Osteoblast (primary cell): ENCODE measurements at regions not wholly inside any gene's neighbourhood (a gene's known extent, or its start where the extent isn't known, plus 50 kb on each side); places are given as distances from the start of the nearest gene placed in this dataset.
"Not testable (repeated sequence)": the region's sequence is repeated elsewhere in the genome, so short reads cannot be mapped to it uniquely, and the experiment has no call there.

Experiments used
- DNase-seq: peaks from one replicate; pipeline ENCODE4 v3.0.0; 2011; ENCODE audit warnings: low spot score, mixed read lengths; ENCODE audit not compliant: insufficient read length; ENCODE audit errors: missing footprints
- H2AFZ ChIP-seq: 2 replicates; pipeline ENCODE4 v1.6.0; 2011; ENCODE audit warnings: mild to moderate bottlenecking, low read length
- H3K27ac ChIP-seq: 2 replicates; pipeline ENCODE4 v1.5.1; 2011; ENCODE audit warnings: mild to moderate bottlenecking, low read depth, low read length, moderate library complexity
- H3K27me3 ChIP-seq: 2 replicates; pipeline ENCODE4 v1.6.0; 2012; ENCODE audit warnings: mild to moderate bottlenecking, control low read depth, inconsistent platforms, low read length, moderate library complexity; ENCODE audit not compliant: insufficient read depth
- H3K36me3 ChIP-seq: 2 replicates; pipeline ENCODE4 v1.5.1; 2011; ENCODE audit warnings: mild to moderate bottlenecking, low read length, control low read depth, moderate library complexity; ENCODE audit not compliant: insufficient read depth
- H3K4me1 ChIP-seq: 2 replicates; pipeline ENCODE4 v1.5.1; 2011; ENCODE audit warnings: mild to moderate bottlenecking, low read length, control low read depth, moderate library complexity; ENCODE audit not compliant: insufficient read depth
- H3K4me2 ChIP-seq: 2 replicates; pipeline ENCODE4 v1.6.0; 2011; ENCODE audit warnings: mild to moderate bottlenecking, low read length; ENCODE audit not compliant: insufficient read depth
- H3K4me3 ChIP-seq: fragments of 200-600 bp; sonication (generic); 3 replicates; pipeline ENCODE4 v1.5.1; 2012; ENCODE audit warnings: mild to moderate bottlenecking, low read length, inconsistent platforms; ENCODE audit not compliant: insufficient read depth
- H3K79me2 ChIP-seq: 2 replicates; pipeline ENCODE4 v1.6.0; 2012; ENCODE audit warnings: mild to moderate bottlenecking, low read length, control low read depth, inconsistent platforms; ENCODE audit not compliant: insufficient read depth
- H3K9me3 ChIP-seq: 2 replicates; pipeline ENCODE4 v1.5.1; 2011; ENCODE audit warnings: low read depth, low read length, control low read depth
- H4K20me1 ChIP-seq: 2 replicates; pipeline ENCODE4 v1.6.0; 2012; ENCODE audit warnings: mild to moderate bottlenecking, low read length, control low read depth; ENCODE audit not compliant: insufficient read depth
- CTCF ChIP-seq: IDR thresholded peaks from 2 replicates; pipeline ENCODE4 v1.5.1; 2011; ENCODE audit warnings: mild to moderate bottlenecking, low read depth, low read length, moderate library complexity; ENCODE audit errors: extremely low read depth

- Histone ChIP-seq H2AFZ (no peak overlapping the region), H3K36me3 (no peaks in the 10 kb centered on the region), H3K79me2 (no peaks in the 10 kb centered on the region), H3K27me3 (peaks cover 12% of the 10 kb centered on the region), H3K9me3 (no peaks in the 10 kb centered on the region), H3K27ac (no peak overlapping the region), H3K4me1 (peaks cover 5% of the 10 kb centered on the region), H3K4me3 (no peak overlapping the region), H3K4me2 (no peak overlapping the region), H4K20me1 (no peaks in the 10 kb centered on the region)
- no peak for DNase-seq
- TF ChIP-seq CTCF: no peak
Measured at GRCh38 chr5:54868511-54869483, 116.6 kb downstream of the ESM1 start.

- Histone ChIP-seq H3K4me1 (peaks cover 1% of the 10 kb centered on the region), H2AFZ (peak overlapping the region; percentile 71), H3K9me3 (no peaks in the 10 kb centered on the region), H3K4me2 (peak overlapping the region; percentile 63), H4K20me1 (no peaks in the 10 kb centered on the region), H3K27ac (no peak overlapping the region), H3K36me3 (no peaks in the 10 kb centered on the region), H3K4me3 (peak overlapping the region; percentile 23), H3K79me2 (no peaks in the 10 kb centered on the region), H3K27me3 (peaks cover 12% of the 10 kb centered on the region)
- TF ChIP-seq CTCF: peak; percentile 64
- peak; percentile 88 for DNase-seq
Measured at GRCh38 chr5:54867310-54867944, 118.0 kb downstream of the ESM1 start.

GRCh38 chr5:54864911-54865515 is 120.4 kb downstream of the ESM1 start:
- H3K36me3 ChIP-seq, H3K27ac ChIP-seq, DNase-seq, H3K4me3 ChIP-seq, H3K79me2 ChIP-seq, H3K4me2 ChIP-seq, H3K9me3 ChIP-seq, H3K27me3 ChIP-seq, H2AFZ ChIP-seq, H4K20me1 ChIP-seq: not testable (repeated sequence)
- H3K4me1 ChIP-seq: peaks cover 20% of the 10 kb centered on the region

- no peaks in the 10 kb centered on the region for H3K79me2 ChIP-seq
Measured at GRCh38 chr5:54862036-54862435, 123.4 kb downstream of the ESM1 start.

More at GRCh38 chr5:54862036-54862435, 123.4 kb downstream of the ESM1 start:
- no peaks in the 10 kb centered on the region for H3K36me3 ChIP-seq
- peak overlapping the region; percentile 72 for H3K4me2 ChIP-seq
- no peak for TF ChIP-seq CTCF
- no peaks in the 10 kb centered on the region for H4K20me1 ChIP-seq
- H3K4me1 ChIP-seq: peaks cover 20% of the 10 kb centered on the region
- no peak overlapping the region for H2AFZ ChIP-seq
- no peaks in the 10 kb centered on the region for H3K27me3 ChIP-seq
- no peak for DNase-seq
- H3K4me3 ChIP-seq: no peak overlapping the region
- H3K9me3 ChIP-seq: peaks cover 9% of the 10 kb centered on the region
- H3K27ac ChIP-seq: peak overlapping the region; percentile 73
